HFFc6 (cell line): ENCODE measurements at regions not wholly inside any gene's neighbourhood (a gene's known extent, or its start where the extent isn't known, plus 50 kb on each side); places are given as distances from the start of the nearest gene placed in this dataset.
A peak's percentile ranks its signal among the peaks of the same experiment; 100 is the strongest.

Experiments
- DNase-seq: peaks from one replicate; pipeline ENCODE4 v3.0.0-alpha.2; 2018
- H3K27ac Mint-ChIP-seq: 2 replicates; pipeline ENCODE4 v1.8.0; 2020; ENCODE audit warnings: mild to moderate bottlenecking, mixed read lengths
- H3K27me3 Mint-ChIP-seq: 2 replicates; pipeline ENCODE4 v1.8.0; 2021; ENCODE audit warnings: mild to moderate bottlenecking, moderate library complexity, mixed read lengths; ENCODE audit not compliant: insufficient read depth
- H3K36me3 Mint-ChIP-seq: 2 replicates; pipeline ENCODE4 v1.8.0; 2021; ENCODE audit warnings: low read depth, mixed read lengths
- H3K4me1 Mint-ChIP-seq: 2 replicates; pipeline ENCODE4 v1.8.0; 2020; ENCODE audit warnings: low read depth, mixed read lengths
- H3K4me3 Mint-ChIP-seq: 2 replicates; pipeline ENCODE4 v1.8.0; 2020; ENCODE audit warnings: mild to moderate bottlenecking, moderate library complexity, mixed read lengths
- H3K9me3 Mint-ChIP-seq: 2 replicates; pipeline ENCODE4 v1.8.0; 2020; ENCODE audit warnings: mild to moderate bottlenecking, mixed read lengths
- TF ChIP-seq, protein P1 (sequence below): fragments of 200-600 bp; sonication (generic); IDR thresholded peaks from 2 replicates; pipeline ENCODE4 v1.5.0; 2021; ENCODE audit warnings: antibody characterized with exemption, mild to moderate bottlenecking

DNA sequence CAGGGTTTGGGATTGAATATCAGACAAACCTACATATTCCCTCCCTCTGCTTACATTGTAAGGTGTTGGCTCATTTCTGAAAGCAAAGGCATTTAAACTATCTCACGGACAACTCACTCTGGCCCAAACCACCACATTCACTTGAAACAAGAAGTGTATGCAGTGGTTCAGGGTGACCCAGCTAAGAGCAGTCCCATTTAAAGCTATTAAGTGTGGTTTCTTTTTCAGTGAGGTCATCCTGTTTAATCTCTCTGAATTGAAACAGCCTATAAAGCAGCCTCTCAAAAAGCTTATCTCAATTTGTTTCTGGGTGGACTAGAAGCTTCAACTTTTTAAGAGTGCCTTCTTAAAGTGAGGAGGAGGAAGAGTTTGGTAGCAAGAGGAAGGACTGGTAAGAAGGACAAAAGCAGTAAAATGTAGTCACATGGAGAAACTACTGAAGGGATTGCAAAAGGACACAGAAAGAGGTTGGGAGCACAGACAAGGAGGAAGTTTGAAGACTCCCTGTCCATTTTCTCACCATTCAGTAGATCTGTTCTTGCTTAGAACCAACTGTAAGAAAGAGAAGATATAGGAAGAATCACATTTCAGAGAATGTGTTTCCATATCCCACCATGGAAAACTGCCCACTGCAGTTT is 151.6 kb downstream of the TMCO5A start:
- Mint-ChIP-seq H3K27me3 (peaks cover 2% of the 10 kb centered on the region; the same call in 1 of the 2 replicates), H3K4me3 (peak overlapping the region; percentile 23; the same call in 1 of the 2 replicates), H3K9me3 (no peaks in the 10 kb centered on the region), H3K36me3 (no peaks in the 10 kb centered on the region), H3K4me1 (peaks cover 53% of the 10 kb centered on the region), H3K27ac (peak overlapping the region; percentile 80)
- TF ChIP-seq, protein P1, sequence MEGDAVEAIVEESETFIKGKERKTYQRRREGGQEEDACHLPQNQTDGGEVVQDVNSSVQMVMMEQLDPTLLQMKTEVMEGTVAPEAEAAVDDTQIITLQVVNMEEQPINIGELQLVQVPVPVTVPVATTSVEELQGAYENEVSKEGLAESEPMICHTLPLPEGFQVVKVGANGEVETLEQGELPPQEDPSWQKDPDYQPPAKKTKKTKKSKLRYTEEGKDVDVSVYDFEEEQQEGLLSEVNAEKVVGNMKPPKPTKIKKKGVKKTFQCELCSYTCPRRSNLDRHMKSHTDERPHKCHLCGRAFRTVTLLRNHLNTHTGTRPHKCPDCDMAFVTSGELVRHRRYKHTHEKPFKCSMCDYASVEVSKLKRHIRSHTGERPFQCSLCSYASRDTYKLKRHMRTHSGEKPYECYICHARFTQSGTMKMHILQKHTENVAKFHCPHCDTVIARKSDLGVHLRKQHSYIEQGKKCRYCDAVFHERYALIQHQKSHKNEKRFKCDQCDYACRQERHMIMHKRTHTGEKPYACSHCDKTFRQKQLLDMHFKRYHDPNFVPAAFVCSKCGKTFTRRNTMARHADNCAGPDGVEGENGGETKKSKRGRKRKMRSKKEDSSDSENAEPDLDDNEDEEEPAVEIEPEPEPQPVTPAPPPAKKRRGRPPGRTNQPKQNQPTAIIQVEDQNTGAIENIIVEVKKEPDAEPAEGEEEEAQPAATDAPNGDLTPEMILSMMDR = no peak
- DNase-seq = peak; percentile 63

DNA sequence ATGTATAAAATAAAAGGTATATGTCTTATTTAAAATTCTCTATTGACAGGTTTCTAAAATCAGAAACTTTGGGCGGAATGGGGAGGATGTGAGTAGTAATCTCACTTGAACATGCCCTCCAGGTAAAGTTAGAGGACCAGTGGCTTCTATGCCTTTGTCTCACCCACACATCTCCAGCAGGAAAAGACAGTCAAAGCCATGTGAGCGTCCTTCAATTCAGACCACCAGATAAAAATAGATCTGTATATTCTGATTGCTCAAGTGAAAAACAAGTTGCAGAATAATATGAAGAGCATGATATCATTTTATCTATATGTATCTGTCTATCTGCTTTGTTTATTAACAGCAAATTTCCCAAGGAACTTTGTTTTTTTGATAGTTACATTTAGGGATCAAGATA is 152.2 kb downstream of the TMCO5A start:
- TF ChIP-seq, protein P1 = no peak
- DNase-seq = no peak
- H3K4me1 Mint-ChIP-seq = peaks cover 49% of the 10 kb centered on the region
- no peaks in the 10 kb centered on the region for H3K36me3 Mint-ChIP-seq
- H3K4me3 Mint-ChIP-seq = no peak overlapping the region
- H3K27ac Mint-ChIP-seq = no peak overlapping the region
- peaks cover 2% of the 10 kb centered on the region; the same call in 1 of the 2 replicates for H3K27me3 Mint-ChIP-seq
- H3K9me3 Mint-ChIP-seq = no peaks in the 10 kb centered on the region

DNA sequence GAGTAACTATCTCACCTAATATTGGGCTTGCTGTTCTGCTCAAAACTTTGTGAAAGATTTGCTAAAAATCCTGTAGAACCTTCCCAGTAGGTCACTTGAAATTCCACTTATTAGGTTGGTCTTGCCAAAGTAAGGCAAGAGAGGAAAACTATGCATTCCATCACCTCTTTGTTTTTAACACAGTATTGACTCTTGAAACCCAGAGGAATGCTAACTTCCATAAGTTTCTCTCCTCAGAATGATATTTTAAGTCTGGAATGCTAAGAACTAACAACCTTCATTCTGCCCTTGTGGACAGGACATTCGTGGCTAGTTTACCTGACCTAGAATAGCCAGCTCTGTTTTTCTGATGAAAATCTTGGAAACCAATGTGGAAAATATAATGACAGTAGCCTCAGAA is 154.5 kb downstream of the TMCO5A start:
- Mint-ChIP-seq H3K9me3 (no peaks in the 10 kb centered on the region), H3K4me3 (no peak overlapping the region), H3K4me1 (peaks cover 43% of the 10 kb centered on the region), H3K27ac (no peak overlapping the region), H3K27me3 (peaks cover 2% of the 10 kb centered on the region; the same call in 1 of the 2 replicates), H3K36me3 (no peaks in the 10 kb centered on the region)
- TF ChIP-seq, protein P1 = no peak
- DNase-seq = no peak

DNA sequence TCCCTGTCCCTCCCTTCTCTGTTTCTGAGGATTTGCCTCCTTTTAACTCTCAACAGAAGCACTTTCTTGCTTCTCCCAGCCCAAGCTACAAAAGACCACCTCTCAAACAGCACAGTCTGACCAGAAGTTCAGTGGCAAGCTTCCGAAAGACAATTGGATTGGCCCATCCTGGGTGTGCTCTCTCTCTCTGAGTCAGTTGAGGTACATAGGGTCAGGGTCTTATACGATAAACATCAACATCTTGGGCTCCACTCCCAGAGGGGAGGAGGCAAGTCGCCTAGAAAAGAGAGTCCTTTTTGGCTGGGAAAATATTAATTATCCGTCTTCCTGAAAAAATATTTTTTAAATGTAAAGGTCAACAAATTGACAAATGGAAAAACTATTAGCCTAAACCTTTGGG is 155.8 kb downstream of the TMCO5A start:
- no peaks in the 10 kb centered on the region for H3K36me3 Mint-ChIP-seq
- H3K4me1 Mint-ChIP-seq = peaks cover 31% of the 10 kb centered on the region
- no peaks in the 10 kb centered on the region for H3K9me3 Mint-ChIP-seq
- peaks cover 2% of the 10 kb centered on the region; the same call in 1 of the 2 replicates for H3K27me3 Mint-ChIP-seq
- TF ChIP-seq, protein P1 = no peak
- DNase-seq = no peak
- no peak overlapping the region for H3K27ac Mint-ChIP-seq
- H3K4me3 Mint-ChIP-seq = no peak overlapping the region

DNA sequence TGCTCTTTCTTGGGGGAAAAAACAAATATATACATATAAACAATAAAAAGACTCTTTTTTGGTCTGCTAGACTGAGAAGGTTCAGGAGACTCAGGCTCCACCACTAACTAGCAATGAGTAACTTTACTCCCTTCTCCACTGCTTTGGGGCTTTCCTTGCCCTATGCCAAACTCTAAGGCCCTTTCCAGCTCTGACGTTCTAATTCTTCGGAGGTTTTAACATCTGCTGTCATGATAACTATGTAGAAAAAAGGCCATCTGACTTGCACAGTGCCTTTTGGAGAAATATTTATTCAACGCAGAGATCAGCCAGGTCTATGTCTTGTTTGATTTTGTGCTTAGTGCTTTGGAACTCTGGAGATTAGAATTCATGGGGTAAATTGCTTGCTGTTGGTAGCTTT is 156.2 kb downstream of the TMCO5A start:
- DNase-seq = no peak
- TF ChIP-seq, protein P1 = no peak

More for the DNA sequence above, 156.2 kb downstream of the TMCO5A start:
- H3K4me1 Mint-ChIP-seq = peaks cover 26% of the 10 kb centered on the region
- H3K27me3 Mint-ChIP-seq = peaks cover 2% of the 10 kb centered on the region; the same call in 1 of the 2 replicates
- H3K36me3 Mint-ChIP-seq = 0 out of 2 replicates have a peak, but pooled peaks cover 2% of the 10 kb centered on the region
- H3K4me3 Mint-ChIP-seq = no peak overlapping the region
- no peak overlapping the region for H3K27ac Mint-ChIP-seq
- H3K9me3 Mint-ChIP-seq = peaks cover 3% of the 10 kb centered on the region; the same call in 1 of the 2 replicates
